Smooth muscle cell (in vitro differentiated cells): ENCODE measurements at regions not wholly inside any gene's neighbourhood (a gene's known extent, or its start where the extent isn't known, plus 50 kb on each side); places are given as distances from the start of the nearest gene placed in this dataset.

Source experiments
- DNase-seq: peaks from one replicate; lab custom pipeline; 2025; ENCODE audit not compliant: unreplicated experiment; lab: John Stamatoyannopoulos, UW
- H2AFZ ChIP-seq: fragments of 200-600 bp; sonication (generic); 2 replicates; pipeline ENCODE4 v1.6.0; 2016; ENCODE audit warnings: antibody characterized with exemption, low read depth, mild to moderate bottlenecking
- H3F3A ChIP-seq: fragments of 200-600 bp; sonication (generic); 2 replicates; pipeline ENCODE4 v1.6.0; 2017; ENCODE audit warnings: antibody characterized with exemption, low read depth
- H3K27ac ChIP-seq: fragments of 200-600 bp; sonication (generic); 2 replicates; pipeline ENCODE4 v1.5.1; 2016; ENCODE audit warnings: low read depth, mild to moderate bottlenecking
- H3K27me3 ChIP-seq: fragments of 200-600 bp; sonication (generic); 2 replicates; pipeline ENCODE4 v1.6.1; 2016; ENCODE audit warnings: low read depth, mild to moderate bottlenecking
- H3K36me3 ChIP-seq: fragments of 200-600 bp; sonication (generic); 2 replicates; pipeline ENCODE4 v1.5.1; 2016; ENCODE audit warnings: low read depth
- H3K4me1 ChIP-seq: fragments of 200-600 bp; sonication (generic); 2 replicates; pipeline ENCODE4 v1.5.1; 2016; ENCODE audit warnings: low read depth
- H3K4me2 ChIP-seq: fragments of 200-600 bp; sonication (generic); 2 replicates; pipeline ENCODE4 v1.6.0; 2016; ENCODE audit warnings: mild to moderate bottlenecking
- H3K4me3 ChIP-seq: fragments of 200-600 bp; sonication (generic); 2 replicates; pipeline ENCODE4 v1.5.1; 2016; ENCODE audit warnings: mild to moderate bottlenecking
- H3K79me2 ChIP-seq: fragments of 200-600 bp; sonication (generic); 2 replicates; pipeline ENCODE4 v1.6.0; 2016; ENCODE audit warnings: low read depth, mild to moderate bottlenecking
- H3K9ac ChIP-seq: fragments of 200-600 bp; sonication (generic); 2 replicates; pipeline ENCODE4 v1.6.0; 2016; ENCODE audit warnings: low read depth
- H3K9me3 ChIP-seq: fragments of 200-600 bp; sonication (generic); replicated peaks from 2 replicates; pipeline ENCODE4 v1.5.1; 2016; ENCODE audit warnings: low read depth
- H4K20me1 ChIP-seq: fragments of 200-600 bp; sonication (generic); 2 replicates; pipeline ENCODE4 v1.6.0; 2016; ENCODE audit warnings: low read depth
- WGBS: methylation state at CpG from one replicate; pipeline ENCODE4 v1.1.7; 2016; ENCODE audit warnings: low lambda C conversion rate; 5-methylcytosine and 5-hydroxymethylcytosine counted together
- TF ChIP-seq, protein P1 (sequence below): fragments of 200-600 bp; sonication (generic); IDR thresholded peaks from 2 replicates; pipeline ENCODE4 v1.5.1; 2017; ENCODE audit warnings: borderline replicate concordance, mild to moderate bottlenecking, antibody characterized with exemption; ENCODE audit not compliant: insufficient read depth, poor library complexity, severe bottlenecking

DNA sequence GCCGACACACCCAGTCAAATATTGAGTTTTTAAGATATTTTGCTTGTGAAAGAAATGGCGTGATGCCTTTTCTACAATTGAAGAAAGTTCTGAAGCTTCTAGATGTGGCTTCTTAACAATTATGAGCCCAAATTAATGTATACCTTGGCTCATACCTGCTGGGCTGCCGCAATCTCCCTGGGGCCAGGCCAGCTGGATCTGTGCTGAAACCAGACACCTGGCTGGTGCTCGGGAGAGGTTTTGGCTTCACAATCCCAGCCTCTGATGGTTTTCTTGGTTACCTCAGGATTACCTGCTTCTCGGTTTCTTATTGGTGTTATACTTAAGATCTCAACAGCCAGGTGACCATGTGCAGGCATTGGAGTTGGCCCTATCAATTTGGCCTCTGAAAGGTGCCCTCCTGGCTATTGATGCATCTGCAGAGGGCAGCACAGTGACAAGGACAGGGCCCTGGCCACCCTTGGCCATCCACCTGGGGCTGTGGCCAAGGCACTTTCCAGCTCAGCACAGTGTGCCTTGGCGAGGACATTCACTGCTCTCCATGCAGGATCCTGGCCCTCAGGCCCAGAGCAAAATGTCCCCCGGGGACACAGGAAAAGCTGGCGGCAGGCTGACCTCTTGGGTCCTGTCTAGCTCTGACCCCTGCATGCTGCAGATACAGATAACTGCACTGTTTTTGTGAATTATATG, 305.0 kb downstream of the ZNF536 start:
- TF ChIP-seq, protein P1, sequence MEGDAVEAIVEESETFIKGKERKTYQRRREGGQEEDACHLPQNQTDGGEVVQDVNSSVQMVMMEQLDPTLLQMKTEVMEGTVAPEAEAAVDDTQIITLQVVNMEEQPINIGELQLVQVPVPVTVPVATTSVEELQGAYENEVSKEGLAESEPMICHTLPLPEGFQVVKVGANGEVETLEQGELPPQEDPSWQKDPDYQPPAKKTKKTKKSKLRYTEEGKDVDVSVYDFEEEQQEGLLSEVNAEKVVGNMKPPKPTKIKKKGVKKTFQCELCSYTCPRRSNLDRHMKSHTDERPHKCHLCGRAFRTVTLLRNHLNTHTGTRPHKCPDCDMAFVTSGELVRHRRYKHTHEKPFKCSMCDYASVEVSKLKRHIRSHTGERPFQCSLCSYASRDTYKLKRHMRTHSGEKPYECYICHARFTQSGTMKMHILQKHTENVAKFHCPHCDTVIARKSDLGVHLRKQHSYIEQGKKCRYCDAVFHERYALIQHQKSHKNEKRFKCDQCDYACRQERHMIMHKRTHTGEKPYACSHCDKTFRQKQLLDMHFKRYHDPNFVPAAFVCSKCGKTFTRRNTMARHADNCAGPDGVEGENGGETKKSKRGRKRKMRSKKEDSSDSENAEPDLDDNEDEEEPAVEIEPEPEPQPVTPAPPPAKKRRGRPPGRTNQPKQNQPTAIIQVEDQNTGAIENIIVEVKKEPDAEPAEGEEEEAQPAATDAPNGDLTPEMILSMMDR: no peak
- peaks cover 30% of the 10 kb centered on the region for H3K27me3 ChIP-seq
- no peak overlapping the region for H2AFZ ChIP-seq
- H3F3A ChIP-seq: no peaks in the 10 kb centered on the region
- 64% methylated on average over 8 of the region's 8 CpGs for WGBS
- H3K4me2 ChIP-seq: no peak overlapping the region
- H4K20me1 ChIP-seq: no peaks in the 10 kb centered on the region
- no peaks in the 10 kb centered on the region for H3K79me2 ChIP-seq
- no peaks in the 10 kb centered on the region for H3K9me3 ChIP-seq
- DNase-seq: no peak
- H3K4me3 ChIP-seq: no peak overlapping the region
- H3K9ac ChIP-seq: no peak overlapping the region
- H3K36me3 ChIP-seq: no peaks in the 10 kb centered on the region
- H3K4me1 ChIP-seq: no peaks in the 10 kb centered on the region
- H3K27ac ChIP-seq: no peak overlapping the region

DNA sequence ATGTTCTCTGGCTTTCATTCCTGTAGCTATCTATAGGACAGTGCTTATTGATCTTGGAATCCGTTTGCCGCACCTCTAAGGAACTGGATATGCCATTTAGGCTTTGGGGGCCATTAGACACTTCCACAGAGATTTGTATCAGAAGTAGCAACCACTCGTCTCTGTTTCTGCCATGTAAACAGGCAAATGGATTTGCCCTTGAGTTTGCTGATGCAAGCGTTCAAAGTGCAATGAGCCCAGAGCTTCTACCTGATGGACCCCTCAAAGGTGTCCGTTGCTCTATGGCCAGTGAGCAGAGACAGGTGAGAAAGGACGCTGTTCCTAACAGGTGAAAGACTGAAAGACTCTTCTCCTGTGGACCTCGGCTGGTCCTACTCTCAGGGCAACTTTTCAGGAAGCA, 302.9 kb downstream of the ZNF536 start:
- TF ChIP-seq, protein P1: no peak

DNA sequence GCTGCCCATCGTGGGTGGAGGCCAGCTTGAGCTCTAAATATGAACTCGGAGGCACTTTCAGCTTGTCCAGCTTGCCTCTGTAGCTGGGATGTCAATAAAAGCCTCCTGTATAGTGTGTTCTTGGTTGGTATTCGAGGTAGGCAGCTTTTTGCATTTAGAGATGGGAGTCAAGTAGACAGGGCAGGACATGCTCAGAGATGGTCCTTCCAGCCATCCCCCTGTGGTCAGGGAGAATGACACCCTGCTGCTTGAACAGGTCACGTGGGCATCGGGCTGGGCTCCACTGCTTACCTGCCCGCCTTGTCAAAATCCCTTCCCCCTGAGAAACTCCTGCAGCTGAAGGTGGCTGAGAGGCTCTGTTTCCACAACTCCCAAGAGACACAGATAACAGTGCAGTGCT, 302.5 kb downstream of the ZNF536 start:
- no peaks in the 10 kb centered on the region for H3K79me2 ChIP-seq
- no peaks in the 10 kb centered on the region for H3K4me1 ChIP-seq
- TF ChIP-seq, protein P1: no peak
- H3K27me3 ChIP-seq: peaks cover 30% of the 10 kb centered on the region
- no peaks in the 10 kb centered on the region for H3F3A ChIP-seq
- H3K4me2 ChIP-seq: no peak overlapping the region
- no peak overlapping the region for H3K27ac ChIP-seq
- 84% methylated on average over 6 of the region's 6 CpGs for WGBS
- DNase-seq: no peak
- no peaks in the 10 kb centered on the region for H3K9me3 ChIP-seq
- H3K4me3 ChIP-seq: no peak overlapping the region
- no peak overlapping the region for H2AFZ ChIP-seq
- H4K20me1 ChIP-seq: no peaks in the 10 kb centered on the region
- H3K36me3 ChIP-seq: no peaks in the 10 kb centered on the region
- H3K9ac ChIP-seq: no peak overlapping the region

More for the DNA sequence above, 302.9 kb downstream of the ZNF536 start:
- DNase-seq: no peak
- Histone ChIP-seq H3K4me1 (no peaks in the 10 kb centered on the region), H3K36me3 (no peaks in the 10 kb centered on the region), H3K4me2 (no peak overlapping the region), H3F3A (no peaks in the 10 kb centered on the region), H3K79me2 (no peaks in the 10 kb centered on the region), H3K4me3 (no peak overlapping the region), H3K9ac (no peak overlapping the region), H3K9me3 (no peaks in the 10 kb centered on the region), H3K27me3 (peaks cover 30% of the 10 kb centered on the region), H4K20me1 (no peaks in the 10 kb centered on the region), H2AFZ (no peak overlapping the region), H3K27ac (no peak overlapping the region)
- 84% methylated on average over 7 of the region's 7 CpGs for WGBS

DNA sequence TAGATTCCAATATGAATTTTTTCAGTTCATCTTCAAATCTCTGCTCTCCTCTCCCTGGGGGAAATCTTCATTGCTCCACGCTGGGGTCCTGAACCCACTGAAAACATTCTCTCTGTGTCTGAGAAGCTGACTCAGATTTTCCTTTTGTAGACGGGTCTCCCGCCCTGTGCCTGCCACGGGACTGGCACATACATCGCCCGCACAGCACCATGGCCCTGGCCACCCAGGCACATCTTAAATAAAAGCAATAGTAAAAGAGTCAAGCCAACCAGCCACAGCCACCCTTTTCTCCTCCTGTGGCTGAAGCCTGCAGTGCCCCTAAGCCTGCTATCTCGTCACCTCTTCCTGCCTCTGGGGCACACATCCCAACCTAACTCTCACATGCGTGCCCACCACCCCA, 301.2 kb downstream of the ZNF536 start:
- Histone ChIP-seq H3K4me2 (no peak overlapping the region), H3F3A (no peaks in the 10 kb centered on the region), H4K20me1 (no peaks in the 10 kb centered on the region), H3K9me3 (no peaks in the 10 kb centered on the region), H3K27ac (no peak overlapping the region), H3K27me3 (peaks cover 40% of the 10 kb centered on the region), H3K79me2 (no peaks in the 10 kb centered on the region), H3K4me1 (no peaks in the 10 kb centered on the region), H3K4me3 (no peak overlapping the region), H3K9ac (no peak overlapping the region), H3K36me3 (no peaks in the 10 kb centered on the region), H2AFZ (no peak overlapping the region)
- TF ChIP-seq, protein P1: no peak
- no peak for DNase-seq
- 92% methylated on average over 8 of the region's 8 CpGs for WGBS
